ENCODE measurements at regions not wholly inside any gene's neighbourhood (a gene's known extent, or its start where the extent isn't known, plus 50 kb on each side); places are given as distances from the start of the nearest gene placed in this dataset.

- no peak for TF ChIP-seq EZH2 (IDR thresholded peaks at IDR 0.05; ENCODE audit: insufficient read depth, poor library complexity, severe bottlenecking)
- no peak for TF ChIP-seq EZH2phosphoT487 (IDR thresholded peaks at IDR 0.05; ENCODE audit: insufficient read depth, low read depth)
These were observed 239.9 kb upstream of the MIS18BP1 start for GRCh38 chr14:45492876-45493275.
